ENCODE measurements at regions not wholly inside any gene's neighbourhood (a gene's known extent, or its start where the extent isn't known, plus 50 kb on each side); places are given as distances from the start of the nearest gene placed in this dataset.

- TF ChIP-seq POLR2AphosphoS5 (IDR thresholded peaks at IDR 0.05; ENCODE audit: low read depth, low read length) (no peak), POLR2A (IDR thresholded peaks at IDR 0.05; ENCODE audit: low read depth, low read length) (no peak), TAF1 (IDR thresholded peaks at IDR 0.05; ENCODE audit: low read depth, low read length) (no peak), SPI1 (IDR thresholded peaks at IDR 0.05; ENCODE audit: low read depth, low read length) (no peak), POU2F2 (IDR thresholded peaks at IDR 0.05; ENCODE audit: low read depth, low read length) (no peak)
Observed at GRCh38 chr4:111020476-111020875, 397.6 kb upstream of the PITX2 start.
